Epithelial cell of esophagus (primary cell): ENCODE measurements at regions not wholly inside any gene's neighbourhood (a gene's known extent, or its start where the extent isn't known, plus 50 kb on each side); places are given as distances from the start of the nearest gene placed in this dataset.
"Not testable (repeated sequence)": the region's sequence is repeated elsewhere in the genome, so short reads cannot be mapped to it uniquely, and the experiment has no call there.

Experiments
- DNase-seq: peaks from one replicate; pipeline ENCODE4 v3.0.0; 2010; ENCODE audit warnings: low read depth
- H3K4me3 ChIP-seq: 2 replicates; pipeline ENCODE4 v1.5.1; 2011; ENCODE audit warnings: mild to moderate bottlenecking, low read length, control low read depth
- TF ChIP-seq, protein P1 (sequence below): IDR thresholded peaks from 2 replicates; pipeline ENCODE4 v1.5.1; 2011; ENCODE audit warnings: low read depth, mild to moderate bottlenecking, low read length, control low read depth, inconsistent platforms; ENCODE audit not compliant: insufficient read depth; ENCODE audit errors: missing control alignments

DNA sequence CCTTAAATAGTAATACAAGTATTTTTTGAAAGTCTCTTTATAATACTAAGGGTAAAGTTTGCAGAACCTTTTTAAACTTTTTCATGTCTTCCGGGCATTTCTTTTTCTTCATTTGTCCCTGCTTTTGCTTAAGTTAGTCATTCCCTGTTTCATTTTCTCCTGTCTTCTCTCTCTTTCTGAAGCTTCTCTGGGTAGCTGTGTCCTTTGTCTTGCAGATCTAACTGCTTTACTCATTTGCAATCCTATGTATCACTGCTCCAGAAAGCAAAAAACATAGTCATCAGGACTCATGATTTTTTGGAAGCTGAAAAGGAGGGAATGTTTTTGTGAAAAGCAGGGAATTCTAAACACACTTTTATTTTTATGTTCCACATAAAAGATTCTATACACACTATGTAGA, 301.7 kb downstream of the MRPS30 start:
- no peak for DNase-seq
- H3K4me3 ChIP-seq: no peak overlapping the region
- TF ChIP-seq, protein P1, sequence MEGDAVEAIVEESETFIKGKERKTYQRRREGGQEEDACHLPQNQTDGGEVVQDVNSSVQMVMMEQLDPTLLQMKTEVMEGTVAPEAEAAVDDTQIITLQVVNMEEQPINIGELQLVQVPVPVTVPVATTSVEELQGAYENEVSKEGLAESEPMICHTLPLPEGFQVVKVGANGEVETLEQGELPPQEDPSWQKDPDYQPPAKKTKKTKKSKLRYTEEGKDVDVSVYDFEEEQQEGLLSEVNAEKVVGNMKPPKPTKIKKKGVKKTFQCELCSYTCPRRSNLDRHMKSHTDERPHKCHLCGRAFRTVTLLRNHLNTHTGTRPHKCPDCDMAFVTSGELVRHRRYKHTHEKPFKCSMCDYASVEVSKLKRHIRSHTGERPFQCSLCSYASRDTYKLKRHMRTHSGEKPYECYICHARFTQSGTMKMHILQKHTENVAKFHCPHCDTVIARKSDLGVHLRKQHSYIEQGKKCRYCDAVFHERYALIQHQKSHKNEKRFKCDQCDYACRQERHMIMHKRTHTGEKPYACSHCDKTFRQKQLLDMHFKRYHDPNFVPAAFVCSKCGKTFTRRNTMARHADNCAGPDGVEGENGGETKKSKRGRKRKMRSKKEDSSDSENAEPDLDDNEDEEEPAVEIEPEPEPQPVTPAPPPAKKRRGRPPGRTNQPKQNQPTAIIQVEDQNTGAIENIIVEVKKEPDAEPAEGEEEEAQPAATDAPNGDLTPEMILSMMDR: no peak

DNA sequence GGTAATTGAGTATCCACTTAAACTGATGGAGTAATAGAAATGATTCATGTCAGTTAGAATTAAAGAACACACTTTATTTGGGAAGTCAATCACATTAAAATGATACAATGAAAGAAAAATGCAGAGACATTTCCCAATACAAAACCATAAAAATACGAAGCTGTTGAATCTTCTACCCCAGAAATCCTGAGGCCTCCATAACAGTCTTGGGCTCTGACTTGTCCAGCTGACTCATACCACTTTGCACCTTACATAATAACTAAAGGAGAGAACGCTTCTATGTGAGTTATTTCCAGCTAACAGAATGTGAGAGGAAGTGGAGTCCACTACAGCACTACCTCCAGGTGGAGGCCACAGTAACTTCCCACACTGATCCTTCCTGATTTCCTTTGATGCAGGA, 305.0 kb downstream of the MRPS30 start:
- H3K4me3 ChIP-seq: no peak overlapping the region
- DNase-seq: peak; percentile 4
- TF ChIP-seq, protein P1: no peak

DNA sequence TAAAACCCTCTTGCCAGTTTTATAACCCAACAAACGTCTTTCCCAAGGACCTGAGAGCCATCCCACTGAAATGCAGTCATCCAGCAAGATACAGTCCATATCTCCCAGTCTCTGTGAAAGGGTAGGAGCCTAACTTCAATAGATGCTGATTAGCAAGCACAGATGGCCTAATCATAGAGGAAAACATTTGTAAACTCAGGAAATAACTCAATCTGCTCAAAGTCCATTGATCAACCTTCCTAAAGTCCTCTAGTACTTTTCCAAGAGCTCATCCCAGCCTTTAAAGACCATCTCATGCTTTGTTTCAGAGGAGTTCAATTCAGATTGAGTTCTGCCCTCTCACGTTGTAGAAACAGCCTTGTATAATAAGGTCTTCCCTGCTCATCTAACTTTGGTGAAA, 324.2 kb downstream of the MRPS30 start:
- TF ChIP-seq, protein P1: no peak
- no peak overlapping the region for H3K4me3 ChIP-seq
- DNase-seq: no peak

DNA sequence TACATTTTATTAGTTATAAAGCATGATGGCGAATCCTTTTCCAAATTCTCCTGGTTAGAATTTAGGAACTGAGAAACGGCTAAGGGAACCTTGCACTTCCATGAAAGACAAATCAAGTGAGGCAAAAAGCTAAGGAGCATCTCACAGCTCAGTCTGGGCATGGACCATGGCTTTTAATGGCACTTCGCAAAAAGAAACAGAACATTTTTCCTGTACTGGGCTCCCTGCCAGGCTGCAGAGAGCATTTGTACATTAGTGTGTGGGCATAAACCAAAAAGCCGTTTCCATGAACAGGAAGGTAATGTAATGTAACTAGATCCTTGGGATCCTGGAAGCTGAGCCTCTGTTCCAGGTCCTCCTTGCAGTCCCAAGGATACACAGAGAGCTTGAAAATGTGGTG, 354.2 kb downstream of the MRPS30 start:
- DNase-seq: no peak
- TF ChIP-seq, protein P1: no peak
- H3K4me3 ChIP-seq: no peak overlapping the region

DNA sequence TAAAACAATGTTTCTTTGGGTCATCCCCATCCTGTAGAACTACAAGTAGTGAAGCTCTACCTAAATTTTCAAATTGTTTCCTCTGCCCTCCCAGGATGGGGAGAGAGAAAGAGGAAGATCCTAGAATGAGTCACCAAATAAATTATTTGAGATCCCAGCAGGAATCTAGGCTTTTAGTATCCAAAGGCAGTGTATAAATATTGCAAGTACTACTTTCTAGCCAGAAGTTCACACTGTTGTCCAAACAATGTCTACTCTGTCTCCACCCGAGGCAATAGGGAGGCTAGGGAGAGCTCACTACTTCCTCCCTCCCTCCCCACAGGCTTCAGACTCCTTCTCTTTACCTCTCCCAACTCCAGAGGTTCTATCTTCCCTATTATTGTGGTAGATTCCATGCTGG, 362.8 kb downstream of the MRPS30 start:
- DNase-seq: no peak
- H3K4me3 ChIP-seq: no peak overlapping the region
- TF ChIP-seq, protein P1: no peak

DNA sequence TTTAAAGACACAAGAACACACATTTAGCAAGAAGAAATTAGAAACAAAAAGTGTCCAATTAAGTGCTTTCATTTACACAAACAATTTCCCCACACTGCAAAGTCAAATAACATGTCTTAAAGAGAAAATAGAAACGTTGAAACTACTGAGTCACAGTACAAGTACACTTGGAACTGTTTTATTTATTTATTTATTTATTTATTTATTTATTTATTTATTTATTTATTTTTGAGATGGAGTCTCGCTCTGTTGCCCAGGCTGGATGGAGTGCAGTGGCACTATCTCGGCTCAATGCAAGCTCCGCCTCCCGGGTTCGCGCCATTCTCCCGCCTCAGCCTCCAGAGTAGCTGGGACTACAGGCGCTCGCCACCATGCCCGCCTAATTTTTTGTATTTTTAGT, 363.9 kb downstream of the MRPS30 start:
- H3K4me3 ChIP-seq, DNase-seq: not testable (repeated sequence)

DNA sequence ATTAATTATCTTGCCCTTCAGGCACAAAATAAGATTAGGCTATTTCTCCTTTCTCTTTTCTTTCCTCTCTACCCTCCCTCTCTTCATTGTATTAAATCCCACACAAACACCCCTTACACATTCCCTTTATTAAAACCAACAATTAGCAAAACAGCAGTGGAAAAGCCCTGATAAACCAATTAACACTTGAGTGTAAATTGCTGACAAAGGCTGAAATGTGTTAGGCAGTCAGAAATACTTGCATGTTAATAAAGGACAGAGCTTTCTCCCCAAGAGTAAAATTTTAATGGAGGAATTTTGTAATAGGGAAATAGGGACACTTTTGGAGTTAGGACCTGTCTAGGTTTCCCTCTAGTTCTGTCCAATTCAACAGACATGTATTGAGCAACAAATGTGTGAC, 370.9 kb downstream of the MRPS30 start:
- DNase-seq: no peak
- no peak overlapping the region for H3K4me3 ChIP-seq
- TF ChIP-seq, protein P1: no peak

DNA sequence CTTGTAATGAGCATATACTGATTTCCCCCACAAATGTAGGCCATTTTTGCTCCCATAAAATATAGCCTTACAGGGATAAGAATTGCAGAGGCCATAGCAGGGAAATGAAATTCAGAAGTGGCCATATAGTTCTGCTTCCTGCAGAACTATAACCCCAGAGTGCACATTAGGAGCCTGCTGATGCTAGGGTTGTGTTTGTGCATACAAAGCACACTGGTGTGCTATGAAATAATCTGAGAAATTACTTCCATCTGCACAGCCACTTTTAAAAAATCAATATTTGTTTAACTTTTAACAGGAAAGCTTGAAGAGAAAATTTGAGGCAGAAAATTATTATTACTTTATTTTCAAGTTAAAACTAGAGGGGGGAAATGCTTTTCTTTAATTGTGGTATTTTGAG, 380.3 kb downstream of the MRPS30 start:
- no peak for DNase-seq
- TF ChIP-seq, protein P1: no peak
- no peak overlapping the region for H3K4me3 ChIP-seq
